Endothelial cell of umbilical vein (primary cell): ENCODE measurements at regions not wholly inside any gene's neighbourhood (a gene's known extent, or its start where the extent isn't known, plus 50 kb on each side); places are given as distances from the start of the nearest gene placed in this dataset.

Experiments used
- BruUV-seq: library from RNA; stranded (reverse); fragments of 400-500 nt; replicated peaks from 2 replicates; lab custom pipeline; 2021; lab: Mats Ljungman, UMichigan
- CTCF ChIA-PET: fragments of 300-600, 350-600 bp; sonication (Branson Sonifier 250); formaldehyde crosslinking; loops from one replicate; lab custom pipeline; 2021; ENCODE audit warnings: antibody characterized with exemption, inconsistent platforms; lab: Charles Lee
- POLR2A ChIA-PET: fragments of 300-600, 350-600 bp; sonication (Branson Sonifier 250); formaldehyde crosslinking; loops from one replicate; lab custom pipeline; 2021; ENCODE audit warnings: antibody characterized with exemption, inconsistent platforms; lab: Charles Lee
- DNase-seq: peaks from one replicate; pipeline ENCODE4 v3.0.0-alpha.2; 2011; ENCODE audit warnings: low read depth, low spot score
- FAIRE-seq: peaks from 2 replicates; lab custom pipeline; 2011; peaks lifted over from hg19 to GRCh38; lab: Jason Lieb, UNC
- H2AFZ ChIP-seq: 2 replicates; pipeline ENCODE4 v1.6.0; 2012; ENCODE audit warnings: low read depth, low read length, control low read depth, inconsistent platforms
- H3K27ac ChIP-seq: 2 replicates; pipeline ENCODE4 v1.5.1; 2011; ENCODE audit warnings: low read depth, mild to moderate bottlenecking, control low read depth, low read length, moderate library complexity; ENCODE audit not compliant: insufficient read depth
- H3K27me3 ChIP-seq, 2 experiments: 2 replicates each; pipeline versions ENCODE4 v1.6.0 to v1.6.1; 2011; ENCODE audit warnings: low read length in 2 of 2, mixed read lengths in 1 of 2; ENCODE audit not compliant: control insufficient read depth in 2 of 2, insufficient read depth in 2 of 2
- H3K36me3 ChIP-seq, 2 experiments: 2 replicates in 1 of 2; 3 replicates in 1 of 2; pipeline ENCODE4 v1.5.1; 2011; ENCODE audit warnings: low read length in 2 of 2, mild to moderate bottlenecking in 1 of 2, moderate library complexity in 1 of 2; ENCODE audit not compliant: control insufficient read depth in 2 of 2, insufficient read depth in 2 of 2; ENCODE audit errors: extremely low read depth in 1 of 2
- H3K4me1 ChIP-seq: 3 replicates; pipeline ENCODE4 v1.5.1; 2011; ENCODE audit warnings: mild to moderate bottlenecking, low read length; ENCODE audit not compliant: control insufficient read depth, insufficient read depth; ENCODE audit errors: extremely low read depth
- H3K4me2 ChIP-seq: 2 replicates; pipeline ENCODE4 v1.6.1; 2011; ENCODE audit warnings: low read length, control low read depth, mixed read lengths; ENCODE audit not compliant: insufficient read depth
- H3K4me3 ChIP-seq, 3 experiments: fragments of 200-600 bp in 1 of 3; sonication (generic), shearing (Covaris generic) in 1 of 3; replicated peaks in 1 of 3; 2 replicates each; pipeline ENCODE4 v1.5.1; 2011 to 2016; ENCODE audit warnings: control low read depth in 3 of 3, low read length in 3 of 3, mild to moderate bottlenecking in 2 of 3, inconsistent platforms in 1 of 3, low read depth in 1 of 3, moderate library complexity in 1 of 3; ENCODE audit not compliant: insufficient read depth in 1 of 3
- H3K79me2 ChIP-seq: 2 replicates; pipeline ENCODE4 v1.6.0; 2012; ENCODE audit warnings: low read length, inconsistent platforms; ENCODE audit not compliant: control insufficient read depth, insufficient read depth
- H3K9ac ChIP-seq: replicated peaks from 2 replicates; pipeline ENCODE3; 2011; ENCODE audit warnings: low read length, control low read depth; ENCODE audit not compliant: insufficient read depth; ENCODE audit errors: extremely low read depth
- H3K9me1 ChIP-seq: replicated peaks from 3 replicates; pipeline ENCODE4 v1.6.0; 2011; ENCODE audit warnings: mild to moderate bottlenecking, low read length; ENCODE audit not compliant: control insufficient read depth, insufficient read depth; ENCODE audit errors: extremely low read depth
- H3K9me3 ChIP-seq: replicated peaks from 2 replicates; pipeline ENCODE4 v1.5.1; 2012; ENCODE audit warnings: low read length, inconsistent platforms; ENCODE audit not compliant: control insufficient read depth, insufficient read depth
- H4K20me1 ChIP-seq: replicated peaks from 2 replicates; pipeline ENCODE3; 2011; ENCODE audit warnings: mild to moderate bottlenecking, low read length; ENCODE audit not compliant: control insufficient read depth, insufficient read depth; ENCODE audit errors: extremely low read depth
- EZH2 ChIP-seq: IDR thresholded peaks from 2 replicates; pipeline ENCODE4 v1.6.1; 2012; ENCODE audit warnings: borderline replicate concordance, low read depth, mild to moderate bottlenecking, moderate library complexity, low read length, inconsistent platforms; ENCODE audit not compliant: severe bottlenecking
- FOS ChIP-seq: IDR thresholded peaks from 2 replicates; pipeline ENCODE4 v1.6.1; 2011; ENCODE audit warnings: mild to moderate bottlenecking, low read length, moderate library complexity, borderline replicate concordance; ENCODE audit not compliant: insufficient read depth
- GATA2 ChIP-seq: IDR thresholded peaks from 2 replicates; pipeline ENCODE4 v1.7.0; 2011; ENCODE audit warnings: low read depth, mild to moderate bottlenecking, moderate library complexity, mixed read lengths, low read length; ENCODE audit not compliant: insufficient read length, insufficient read depth
- JUN ChIP-seq: IDR thresholded peaks from 2 replicates; pipeline ENCODE4 v1.6.1; 2011; ENCODE audit warnings: borderline replicate concordance, low read depth; ENCODE audit not compliant: insufficient read length, insufficient read depth
- MAX ChIP-seq: IDR thresholded peaks from 2 replicates; pipeline ENCODE4 v1.6.1; 2011; ENCODE audit not compliant: insufficient read depth, insufficient read length
- MYC ChIP-seq: IDR thresholded peaks from one replicate; pipeline ENCODE4 v1.6.1; 2011; ENCODE audit warnings: mild to moderate bottlenecking, low read depth, low read length
- POLR2A ChIP-seq: IDR thresholded peaks from 2 replicates; pipeline ENCODE4 v1.6.1; 2012; ENCODE audit warnings: low read depth, mild to moderate bottlenecking, control low read depth, low read length
- POLR2AphosphoS5 ChIP-seq: IDR thresholded peaks from 2 replicates; pipeline ENCODE4 v1.6.1; 2012; ENCODE audit warnings: low read depth, mild to moderate bottlenecking, control low read depth, low read length, moderate library complexity; ENCODE audit not compliant: insufficient read depth
- dilution Hi-C: fragments of 300-500 bp; cut with MboI; formaldehyde crosslinking; loops from one replicate; pipeline ENCODE4 v1.15.0; 2019; ENCODE audit warnings: low sequenced_read_pairs; ENCODE audit not compliant: extremely low pct_ligation_motif_present
- intact Hi-C: fragments of 100-400 bp; cut with micrococcal nuclease; formaldehyde crosslinking; loops from one replicate; pipeline ENCODE4 v1.10.0; 2022
- TF ChIP-seq, protein P1 (sequence below), 2 donors: IDR thresholded peaks; 1 replicate in 1 of 2; 2 replicates in 1 of 2; pipeline ENCODE4 v1.5.1; 2011; ENCODE audit warnings: low read length in 2 of 2, mild to moderate bottlenecking in 2 of 2, moderate library complexity in 2 of 2, control low read depth in 1 of 2, inconsistent platforms in 1 of 2, low read depth in 1 of 2; ENCODE audit not compliant: insufficient read depth in 1 of 2; ENCODE audit errors: extremely low read depth in 1 of 2

DNA sequence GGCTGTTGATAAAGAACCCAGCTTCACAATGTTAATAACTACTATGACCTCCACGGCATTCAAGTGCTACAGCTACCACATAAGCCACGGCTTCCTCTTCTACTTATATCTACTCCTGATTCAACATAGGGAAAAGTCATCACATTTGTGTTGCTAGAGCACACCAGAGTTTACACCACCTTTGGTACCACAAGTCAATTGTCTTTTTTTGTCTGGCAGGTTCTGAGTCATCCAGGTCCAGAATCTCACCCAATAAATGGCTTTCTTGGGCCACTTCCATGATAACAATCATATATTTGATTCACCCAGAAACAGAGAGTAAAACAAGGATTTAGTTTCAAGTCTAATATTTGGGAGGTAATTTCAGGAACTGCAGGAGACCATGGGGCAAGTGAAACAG, 480.2 kb downstream of the TMX3 start:
- no peak overlapping the region for H2AFZ ChIP-seq
- TF ChIP-seq MYC (no peak), FOS (no peak), JUN (no peak), GATA2 (no peak), POLR2A (no peak), POLR2AphosphoS5 (no peak), EZH2 (no peak), MAX (no peak)
- TF ChIP-seq, protein P1, sequence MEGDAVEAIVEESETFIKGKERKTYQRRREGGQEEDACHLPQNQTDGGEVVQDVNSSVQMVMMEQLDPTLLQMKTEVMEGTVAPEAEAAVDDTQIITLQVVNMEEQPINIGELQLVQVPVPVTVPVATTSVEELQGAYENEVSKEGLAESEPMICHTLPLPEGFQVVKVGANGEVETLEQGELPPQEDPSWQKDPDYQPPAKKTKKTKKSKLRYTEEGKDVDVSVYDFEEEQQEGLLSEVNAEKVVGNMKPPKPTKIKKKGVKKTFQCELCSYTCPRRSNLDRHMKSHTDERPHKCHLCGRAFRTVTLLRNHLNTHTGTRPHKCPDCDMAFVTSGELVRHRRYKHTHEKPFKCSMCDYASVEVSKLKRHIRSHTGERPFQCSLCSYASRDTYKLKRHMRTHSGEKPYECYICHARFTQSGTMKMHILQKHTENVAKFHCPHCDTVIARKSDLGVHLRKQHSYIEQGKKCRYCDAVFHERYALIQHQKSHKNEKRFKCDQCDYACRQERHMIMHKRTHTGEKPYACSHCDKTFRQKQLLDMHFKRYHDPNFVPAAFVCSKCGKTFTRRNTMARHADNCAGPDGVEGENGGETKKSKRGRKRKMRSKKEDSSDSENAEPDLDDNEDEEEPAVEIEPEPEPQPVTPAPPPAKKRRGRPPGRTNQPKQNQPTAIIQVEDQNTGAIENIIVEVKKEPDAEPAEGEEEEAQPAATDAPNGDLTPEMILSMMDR (IDR thresholded peaks at IDR 0.05; ENCODE audit: extremely low read depth in 1 of 2, insufficient read depth in 1 of 2, low read depth in 1 of 2, low read length in 2 of 2), result no peak
- ChIA-PET CTCF (no interaction called here), POLR2A (no interaction called here)
- DNase-seq, result no peak
- no peaks in the 10 kb centered on the region for H4K20me1 ChIP-seq
- no peak for FAIRE-seq
- H3K79me2 ChIP-seq, result no peaks in the 10 kb centered on the region
- dilution Hi-C loops (no loop called here), intact Hi-C loops (no loop called here)
- H3K27ac ChIP-seq, result no peak overlapping the region
- H3K4me3 ChIP-seq, result no peak overlapping the region
- no peaks in the 10 kb centered on the region for H3K9me1 ChIP-seq
- no peaks in the 10 kb centered on the region for H3K4me1 ChIP-seq
- no peak overlapping the region for H3K9ac ChIP-seq
- H3K4me2 ChIP-seq, result no peak overlapping the region
- H3K36me3 ChIP-seq, result no peaks in the 10 kb centered on the region
- H3K27me3 ChIP-seq, result no peaks in the 10 kb centered on the region
- H3K9me3 ChIP-seq, result no peaks in the 10 kb centered on the region
- BruUV-seq, result no TSS peak
